Activated CD8-positive, alpha-beta memory T cell treated with anti-CD3 and anti-CD28 coated beads, Interleukin-2, amount 50 U/mL, for 4 hours (primary cell): ENCODE measurements at regions not wholly inside any gene's neighbourhood (a gene's known extent, or its start where the extent isn't known, plus 50 kb on each side); places are given as distances from the start of the nearest gene placed in this dataset.
"Not testable (repeated sequence)": the region's sequence is repeated elsewhere in the genome, so short reads cannot be mapped to it uniquely, and the experiment has no call there.

ENCODE experiments used
- DNase-seq: peaks from one replicate; pipeline ENCODE4 v3.0.0-alpha.2; 2020

GRCh38 chr3:104190681-104191080, 1176.0 kb upstream of the ALCAM start:
- DNase-seq: no peak

GRCh38 chr3:104198131-104198530, 1168.6 kb upstream of the ALCAM start:
- DNase-seq: no peak

DNA sequence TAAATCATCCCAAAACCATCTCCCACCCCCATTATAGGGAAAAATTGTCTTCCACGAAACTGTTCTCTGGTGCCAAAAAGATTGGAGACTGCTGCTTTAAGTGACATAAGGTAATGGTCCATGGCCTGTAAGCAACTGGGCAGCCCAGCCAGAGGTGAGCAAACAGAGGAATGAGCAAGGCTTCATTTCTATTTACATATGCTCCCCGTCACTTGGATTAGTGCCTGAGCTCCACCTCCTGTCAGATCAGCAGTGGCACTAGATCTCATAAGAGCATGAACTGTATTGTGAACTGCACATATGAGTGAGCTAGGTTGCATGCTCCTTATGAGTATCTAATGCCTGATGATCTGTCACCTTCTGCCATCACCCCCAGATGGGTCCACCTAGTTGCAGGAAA, 1159.8 kb upstream of the ALCAM start:
- DNase-seq: no peak

- DNase-seq: no peak
Measured at GRCh38 chr3:104214277-104214676, 1152.4 kb upstream of the ALCAM start.

- DNase-seq: no peak
Measured at GRCh38 chr3:104214937-104215336, 1151.8 kb upstream of the ALCAM start.

DNA sequence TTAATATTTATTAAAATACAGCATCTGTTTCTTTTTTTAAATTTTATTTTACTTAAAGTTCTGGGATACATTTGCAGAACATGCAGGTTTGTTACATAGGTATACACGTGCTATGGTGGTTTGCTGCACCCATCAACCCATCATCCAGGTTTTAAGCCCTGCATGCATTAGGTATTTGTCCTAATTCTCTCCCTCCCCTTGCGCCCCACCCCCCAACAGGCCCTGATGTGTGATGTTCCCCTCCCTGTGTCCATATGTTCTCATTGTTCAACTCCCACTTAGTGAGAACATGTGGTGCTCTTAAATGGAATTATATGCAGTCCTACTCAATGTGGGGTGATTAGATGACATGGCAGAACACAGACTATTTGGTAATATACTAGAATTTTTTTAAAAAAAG, 1147.7 kb upstream of the ALCAM start:
- DNase-seq: not testable (repeated sequence)

GRCh38 chr3:104234442-104235194, 1132.1 kb upstream of the ALCAM start:
- DNase-seq: no peak

- no peak for DNase-seq
Measured at GRCh38 chr3:104244680-104245220, 1122.0 kb upstream of the ALCAM start.

- no peak for DNase-seq
Measured at GRCh38 chr3:104245261-104245660, 1121.4 kb upstream of the ALCAM start.

DNA sequence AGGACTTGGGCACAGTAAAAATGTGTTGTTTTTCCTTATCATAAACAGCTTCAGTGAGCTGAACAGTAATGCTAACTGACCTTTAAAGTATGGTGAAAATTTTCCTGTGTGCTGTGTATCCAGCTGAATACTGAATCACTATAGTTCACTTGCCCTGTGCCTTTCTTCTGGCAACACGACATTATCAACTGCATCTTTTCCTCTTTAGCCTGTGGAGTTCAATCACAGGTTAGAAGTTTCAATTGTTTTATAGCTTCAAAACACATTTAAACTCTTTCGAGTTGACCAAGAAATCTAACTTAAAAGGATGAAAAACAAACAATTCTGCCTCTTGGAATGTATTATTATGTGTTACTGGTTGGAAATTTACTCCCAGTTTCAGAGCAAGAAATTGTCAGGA, 1120.7 kb upstream of the ALCAM start:
- DNase-seq: no peak

DNA sequence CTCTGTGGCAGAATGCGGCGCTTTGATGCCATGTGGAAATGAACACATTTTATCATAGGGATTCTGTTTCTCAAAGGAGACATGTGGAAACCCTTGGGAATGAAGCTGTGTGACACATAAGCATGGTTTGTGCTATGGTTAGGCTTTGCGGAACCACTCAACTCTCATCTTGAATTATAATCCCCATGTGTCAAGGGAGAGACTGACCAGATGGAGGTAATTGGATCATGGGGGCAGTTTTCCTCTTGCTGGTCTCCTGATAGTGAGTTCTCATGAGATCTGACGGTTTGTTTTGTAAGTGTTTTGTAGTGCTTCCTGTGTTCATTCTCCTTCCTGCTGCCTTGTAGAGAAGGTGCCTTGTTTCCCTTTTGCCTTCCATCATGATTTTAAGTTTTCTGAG, 1109.2 kb upstream of the ALCAM start:
- DNase-seq: no peak

DNA sequence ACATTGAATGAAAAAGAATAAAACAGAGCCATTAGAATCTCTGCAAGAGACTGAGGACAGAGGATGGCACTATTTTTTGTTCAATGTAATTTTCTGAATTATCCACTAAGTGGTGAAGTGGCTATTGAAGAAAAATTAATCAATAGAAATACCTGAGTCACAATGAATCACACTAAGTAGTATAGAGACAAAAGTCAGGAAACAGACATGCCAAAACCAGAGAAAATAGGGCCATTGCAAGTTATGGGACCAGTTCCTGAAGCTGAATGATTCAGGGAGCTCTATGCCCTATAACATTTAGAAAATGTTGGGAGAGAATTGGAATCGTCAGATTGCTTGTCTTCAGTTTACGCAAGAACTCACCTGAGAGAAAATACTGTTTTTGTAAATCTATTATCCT, 1103.2 kb upstream of the ALCAM start:
- DNase-seq: no peak

GRCh38 chr3:104266219-104266618, 1100.5 kb upstream of the ALCAM start:
- DNase-seq: not testable (repeated sequence)

DNA sequence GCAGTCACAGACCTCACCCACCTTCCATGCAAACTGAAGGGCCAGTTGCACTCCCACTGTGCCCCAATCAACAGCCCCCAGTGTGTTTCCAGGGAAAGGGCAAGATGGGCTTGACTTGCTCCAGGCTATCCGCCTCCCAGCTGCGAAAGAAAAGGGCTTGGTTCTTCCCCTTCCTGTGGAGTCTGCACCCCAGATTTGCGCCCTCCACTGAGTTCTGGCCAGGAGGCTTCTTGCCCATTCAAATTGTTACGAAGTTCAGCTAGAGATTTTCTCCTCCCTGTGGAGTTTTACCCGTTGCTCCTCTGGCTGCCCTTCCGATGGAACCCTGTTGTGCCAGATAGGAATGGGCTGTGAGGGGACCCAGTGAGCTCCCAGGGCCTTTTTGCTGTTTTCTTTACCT, 1096.9 kb upstream of the ALCAM start:
- no peak for DNase-seq

- no peak for DNase-seq
Measured at GRCh38 chr3:104273046-104273649, 1093.6 kb upstream of the ALCAM start.

- no peak for DNase-seq
Measured at GRCh38 chr3:104275199-104275598, 1091.5 kb upstream of the ALCAM start.

GRCh38 chr3:104279617-104280016, 1087.1 kb upstream of the ALCAM start:
- DNase-seq: no peak

- no peak for DNase-seq
Measured at GRCh38 chr3:104281713-104282112, 1085.0 kb upstream of the ALCAM start.

GRCh38 chr3:104286645-104287044, 1080.1 kb upstream of the ALCAM start:
- DNase-seq: no peak

- no peak for DNase-seq
Measured at GRCh38 chr3:104291437-104291851, 1075.3 kb upstream of the ALCAM start.

DNA sequence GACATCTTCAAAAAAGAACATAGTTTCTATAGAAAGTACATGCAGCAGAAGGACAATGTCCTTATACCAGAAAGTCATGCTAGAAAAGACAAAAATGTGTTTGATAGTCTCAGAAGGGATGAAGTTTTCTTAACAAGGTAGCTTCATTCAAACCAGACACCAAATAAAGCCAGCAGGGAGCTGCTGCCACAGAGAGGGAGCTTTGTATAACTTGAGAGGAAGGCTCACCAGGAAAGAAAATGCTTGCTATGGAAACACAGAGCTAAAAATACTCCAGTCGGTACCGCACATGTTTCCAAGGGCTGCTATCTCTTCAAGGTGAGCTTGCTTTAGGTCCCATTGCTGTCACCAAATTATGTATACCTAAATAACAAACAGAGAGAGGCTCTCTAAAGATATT, 1074.8 kb upstream of the ALCAM start:
- no peak for DNase-seq

DNA sequence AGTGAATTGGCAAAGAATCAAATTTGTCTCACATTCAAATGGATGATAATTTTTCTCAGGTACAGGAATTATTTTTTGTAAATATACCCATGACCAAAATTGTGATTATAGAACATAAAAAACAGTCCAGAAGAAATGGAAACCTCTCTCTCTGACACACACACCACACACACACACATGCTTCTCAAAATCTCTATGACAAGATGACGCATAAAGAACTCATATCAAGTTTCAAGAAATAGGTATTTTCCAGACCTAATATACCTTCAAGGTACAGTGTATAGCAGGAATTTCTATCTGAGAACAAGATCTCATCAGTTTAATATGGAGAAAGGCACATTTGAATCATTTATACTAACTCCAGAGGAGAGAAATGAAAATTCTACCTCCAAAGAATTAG, 1069.1 kb upstream of the ALCAM start:
- no peak for DNase-seq

DNA sequence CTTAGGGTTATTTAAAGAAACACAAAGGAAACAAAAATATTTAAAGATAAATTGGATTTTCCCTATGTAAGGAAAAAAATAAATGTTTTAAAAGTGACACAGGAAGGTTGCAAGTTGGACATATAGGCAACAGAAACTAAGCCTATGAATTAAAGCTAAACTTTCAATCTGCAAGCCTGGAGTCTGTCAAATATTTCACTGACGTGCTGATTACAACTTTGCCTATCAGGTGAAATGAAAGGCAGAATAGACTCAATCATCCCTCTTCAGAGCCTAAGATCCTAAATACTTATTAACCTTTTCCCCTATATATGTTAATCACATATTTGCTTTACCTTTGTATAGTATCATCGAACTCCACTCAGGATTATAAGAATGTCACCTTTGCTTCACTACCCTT, 1068.0 kb upstream of the ALCAM start:
- DNase-seq: no peak

GRCh38 chr3:104316118-104316517, 1050.6 kb upstream of the ALCAM start:
- DNase-seq: no peak

GRCh38 chr3:104323226-104323625, 1043.5 kb upstream of the ALCAM start:
- no peak for DNase-seq
